BJ (cell line): ENCODE measurements at regions not wholly inside any gene's neighbourhood (a gene's known extent, or its start where the extent isn't known, plus 50 kb on each side); places are given as distances from the start of the nearest gene placed in this dataset.

Experiments used
- CTCF ChIA-PET: fragments of 350-600 bp; formaldehyde crosslinking; extraction: SDS; loops from one replicate; lab custom pipeline; 2021; ENCODE audit warnings: antibody characterized with exemption, inconsistent platforms; lab: Yijun Ruan, JAX
- POLR2A ChIA-PET: fragments of 300-600 bp; sonication (Branson Sonifier 250); formaldehyde crosslinking; extraction: SDS; loops from one replicate; lab custom pipeline; 2021; ENCODE audit warnings: antibody characterized with exemption; lab: Charles Lee
- DNase-seq: peaks from one replicate; pipeline ENCODE4 v3.0.0-alpha.2; 2011; ENCODE audit warnings: low read depth
- H3K27me3 ChIP-seq: 2 replicates; pipeline ENCODE4 v1.6.0; 2011; ENCODE audit warnings: low read length; ENCODE audit not compliant: control insufficient read depth, insufficient read depth
- H3K36me3 ChIP-seq: 2 replicates; pipeline ENCODE4 v1.5.1; 2011; ENCODE audit warnings: low read length; ENCODE audit not compliant: control insufficient read depth, insufficient read depth
- H3K4me3 ChIP-seq: 2 replicates; pipeline ENCODE4 v1.5.1; 2011; ENCODE audit warnings: low read depth, mild to moderate bottlenecking, control low read depth, low read length
- CTCF ChIP-seq: IDR thresholded peaks from 2 replicates; pipeline ENCODE4 v1.5.1; 2011; ENCODE audit warnings: low read depth, mild to moderate bottlenecking, control low read depth, inconsistent platforms, low read length, moderate library complexity; ENCODE audit not compliant: insufficient read depth

DNA sequence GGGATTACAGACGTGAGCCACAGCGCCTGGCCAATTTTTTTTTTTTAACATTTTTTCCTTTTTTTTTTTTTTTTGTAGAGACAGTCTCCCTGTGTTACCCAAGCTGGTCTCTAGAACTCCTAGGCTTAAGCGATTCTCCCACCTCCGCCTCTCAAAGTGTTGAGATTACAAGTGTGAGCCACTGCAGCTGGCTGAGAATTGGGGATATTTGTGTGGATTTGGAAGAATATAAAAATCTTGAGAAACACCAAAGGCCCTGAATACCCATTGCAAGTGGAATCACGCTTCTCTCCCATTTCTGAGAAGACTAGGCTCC is 79.9 kb upstream of the ABCC4 start:
- no peak for TF ChIP-seq CTCF
- ChIA-PET POLR2A (interaction anchor here (0.6 to 0.7 kb wide), 2 partner anchors 189 to 192 kb away, joined by 3 to 4 read pairs; no protein-coding TSS in a partner anchor), CTCF (interaction anchor here (0.6 to 13.0 kb wide), 26 partner anchors 9 to 702 kb away, joined by 3 to 325 read pairs (median 4); no protein-coding TSS in a partner anchor)
- no peaks in the 10 kb centered on the region; the same call in 1 of the 2 replicates for H3K27me3 ChIP-seq
- no peaks in the 10 kb centered on the region for H3K36me3 ChIP-seq
- no peak for DNase-seq
- no peak overlapping the region for H3K4me3 ChIP-seq

DNA sequence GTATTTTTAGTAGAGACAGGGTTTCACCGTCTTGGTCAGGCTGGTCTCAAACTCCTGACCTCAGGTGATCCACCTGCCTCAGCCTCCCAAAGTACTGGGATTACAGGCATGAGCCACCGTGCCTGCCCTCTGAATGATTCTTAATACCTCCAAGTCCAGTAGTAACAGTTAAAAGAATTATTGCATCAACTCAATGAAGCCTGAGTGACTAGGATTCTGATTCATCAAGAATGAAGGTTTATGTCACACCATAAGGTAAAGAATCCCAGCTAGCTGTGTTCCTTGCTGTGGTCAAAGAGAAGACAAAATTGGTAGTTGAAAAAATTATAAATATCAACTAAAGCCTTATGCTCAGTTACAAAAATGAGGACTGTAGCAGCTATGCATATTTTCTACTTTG is 81.2 kb upstream of the ABCC4 start:
- no peak for DNase-seq
- CTCF ChIA-PET = interaction anchor here (1.3 to 13.0 kb wide), 6 partner anchors 11 to 189 kb away, joined by 3 to 325 read pairs (median 6); no protein-coding TSS in a partner anchor
- Histone ChIP-seq H3K27me3 (no peaks in the 10 kb centered on the region; the same call in 1 of the 2 replicates), H3K36me3 (no peaks in the 10 kb centered on the region), H3K4me3 (no peak overlapping the region)
- POLR2A ChIA-PET = no interaction called here
- no peak for TF ChIP-seq CTCF

DNA sequence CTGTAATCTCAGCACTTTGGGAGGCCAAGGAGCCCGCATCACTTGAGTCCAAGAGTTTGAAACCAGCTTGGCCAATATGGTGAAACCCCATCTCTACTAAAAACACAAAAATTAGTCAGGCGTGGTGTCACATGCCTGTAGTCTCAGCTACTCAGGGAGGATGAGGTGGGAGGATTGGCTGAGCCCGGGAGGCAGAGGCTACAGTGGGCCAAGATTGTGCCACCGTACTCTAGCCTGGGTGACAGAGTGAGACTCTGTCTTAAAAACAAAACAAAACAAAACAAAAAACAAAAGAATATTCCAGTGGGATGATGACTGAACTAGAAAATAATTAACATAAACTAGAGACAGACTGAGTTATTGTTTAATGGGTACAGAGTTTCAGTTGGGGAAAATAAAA is 81.7 kb upstream of the ABCC4 start:
- TF ChIP-seq CTCF = no peak

GRCh38 chr13:95385373-95385772 is 84.1 kb upstream of the ABCC4 start:
- no peak for TF ChIP-seq CTCF
- no peak for DNase-seq
- POLR2A ChIA-PET = no interaction called here
- H3K4me3 ChIP-seq = no peak overlapping the region
- CTCF ChIA-PET = interaction anchor here (0.6 to 13.0 kb wide), 3 partner anchors 19 to 192 kb away, joined by 3 to 325 read pairs (median 3); no protein-coding TSS in a partner anchor
- H3K36me3 ChIP-seq = no peaks in the 10 kb centered on the region
- H3K27me3 ChIP-seq = peaks cover 5% of the 10 kb centered on the region; the same call in 1 of the 2 replicates

More for the DNA sequence above, 81.7 kb upstream of the ABCC4 start:
- ChIA-PET CTCF (interaction anchor here (0.8 to 13.0 kb wide), 5 partner anchors 11 to 190 kb away, joined by 3 to 325 read pairs (median 4); no protein-coding TSS in a partner anchor), POLR2A (no interaction called here)
- Histone ChIP-seq H3K4me3 (no peak overlapping the region), H3K27me3 (no peaks in the 10 kb centered on the region; the same call in 1 of the 2 replicates), H3K36me3 (no peaks in the 10 kb centered on the region)
- no peak for DNase-seq

- H3K4me3 ChIP-seq = no peak overlapping the region
- H3K27me3 ChIP-seq = peaks cover 5% of the 10 kb centered on the region; the same call in 1 of the 2 replicates
- H3K36me3 ChIP-seq = no peaks in the 10 kb centered on the region
- DNase-seq = no peak
- ChIA-PET CTCF (interaction anchor here (0.9 to 13.0 kb wide), 2 partner anchors 18 to 193 kb away, joined by 3 to 325 read pairs; no protein-coding TSS in a partner anchor), POLR2A (no interaction called here)
- TF ChIP-seq CTCF = no peak
Measured at GRCh38 chr13:95385798-95386197, 84.5 kb upstream of the ABCC4 start.
